Psoas muscle (tissue), 7 donors: ENCODE measurements at regions not wholly inside any gene's neighbourhood (a gene's known extent, or its start where the extent isn't known, plus 50 kb on each side); places are given as distances from the start of the nearest gene placed in this dataset.

ENCODE experiments used
- ATAC-seq, 4 donors: fragments of 200-7000 bp; cut with Tn5 transposase; one replicate each; pipeline ENCODE4 v1.9.1; 2020; ENCODE audit warnings: moderate library complexity in 3 of 4, mild to moderate bottlenecking in 2 of 4
- DNase-seq, 2 donors: peaks; one replicate each; pipeline ENCODE4 v3.0.0-alpha.2; 2020
- H3K27ac ChIP-seq: fragments of 200-600 bp; one replicate; pipeline ENCODE4 v1.8.0; 2022
- H3K27me3 ChIP-seq, 3 donors: fragments of 200-600 bp in 1 of 3; one replicate each; pipeline versions ENCODE4 v1.6.1 to v1.8.0; 2013 to 2022; ENCODE audit warnings: low read length in 2 of 3, mild to moderate bottlenecking in 2 of 3, moderate library complexity in 1 of 3; ENCODE audit not compliant: insufficient read depth in 3 of 3
- H3K36me3 ChIP-seq, 2 donors: fragments of 200-600 bp in 1 of 2; one replicate each; pipeline versions ENCODE4 v1.6.1 to v1.8.0; 2013 to 2022; ENCODE audit warnings: low read depth in 1 of 2, mild to moderate bottlenecking in 1 of 2, moderate library complexity in 1 of 2; ENCODE audit not compliant: insufficient read depth in 1 of 2
- H3K4me1 ChIP-seq: fragments of 200-600 bp; one replicate; pipeline ENCODE4 v1.8.0; 2022
- H3K4me3 ChIP-seq: fragments of 200-600 bp; one replicate; pipeline ENCODE4 v1.8.0; 2022; ENCODE audit warnings: mild to moderate bottlenecking
- H3K9me3 ChIP-seq: fragments of 200-600 bp; one replicate; pipeline ENCODE4 v1.8.0; 2022
- CTCF ChIP-seq: fragments of 200-600 bp; IDR thresholded peaks from one replicate; pipeline ENCODE4 v1.8.0; 2022; ENCODE audit warnings: antibody characterized with exemption
- WGBS, 3 donors: extraction: QIAGEN DNeasy Blood & Tissue Kit; methylation state at CpG; one replicate each; pipeline versions ENCODE4 v1.1.6 to v1.1.7; 2013; 5-methylcytosine and 5-hydroxymethylcytosine counted together
- intact Hi-C, 2 donors: fragments of 100-400 bp; cut with DNase I; formaldehyde crosslinking; loops; one replicate each; pipeline versions ENCODE4 v1.11.0 to v1.14.2; 2022
- donor health status: healthy with polysubstance abuse.
- donor health status: DM: no; HTN: no; CAD: no; lungs with moderate emphysema.
- donor health status: Bipolar disorder and iron deficiency.
- donor health status: healthy.
- donor health status: DM: yes; HTN: yes; CAD: no.
- donor health status: DM: no; HTN: no; CAD: no.
- donor health status: DM: yes; HTN: yes; CAD: no.

- no peak overlapping the region for H3K4me3 ChIP-seq
- ATAC-seq (no peak), DNase-seq (no peak)
- intact Hi-C loops, result no loop called here
- TF ChIP-seq CTCF, result no peak
- H3K36me3 ChIP-seq, result no peaks in the 10 kb centered on the region
- H3K27ac ChIP-seq, result no peak overlapping the region
- H3K9me3 ChIP-seq, result peaks cover 3% of the 10 kb centered on the region
- no peaks in the 10 kb centered on the region for H3K27me3 ChIP-seq
- WGBS, 3 donors, result 91 to 100% (median 98%) methylated on average over 1 of the region's 1 CpG
- H3K4me1 ChIP-seq, result no peaks in the 10 kb centered on the region
These were observed 650.0 kb upstream of the ZNF608 start for GRCh38 chr5:125396462-125396861.

- no peaks in the 10 kb centered on the region for H3K36me3 ChIP-seq
- 92 to 97% (median 96%) methylated on average over 2 of the region's 2 CpGs for WGBS, 3 donors
- ATAC-seq (no peak), DNase-seq (no peak)
- no peak overlapping the region for H3K4me3 ChIP-seq
- no peak overlapping the region for H3K27ac ChIP-seq
- H3K4me1 ChIP-seq, result no peaks in the 10 kb centered on the region
- intact Hi-C loops, result no loop called here
- peaks cover 3% of the 10 kb centered on the region for H3K9me3 ChIP-seq
- H3K27me3 ChIP-seq, result no peaks in the 10 kb centered on the region
- no peak for TF ChIP-seq CTCF
These were observed 652.0 kb upstream of the ZNF608 start for GRCh38 chr5:125398466-125398865.

GRCh38 chr5:125399885-125400284 is 653.4 kb upstream of the ZNF608 start:
- Histone ChIP-seq H3K4me3 (no peak overlapping the region), H3K27ac (no peak overlapping the region), H3K36me3 (no peaks in the 10 kb centered on the region), H3K27me3 (no peaks in the 10 kb centered on the region), H3K9me3 (peaks cover 3% of the 10 kb centered on the region), H3K4me1 (no peaks in the 10 kb centered on the region)
- DNase-seq (no peak), ATAC-seq (no peak)
- TF ChIP-seq CTCF, result no peak
- WGBS, 3 donors, result 93 to 96% (median 95%) methylated on average over 3 of the region's 3 CpGs
- intact Hi-C loops, result no loop called here

- 70 to 87% (median 84%) methylated on average over 5 of the region's 5 CpGs for WGBS, 3 donors
- no peaks in the 10 kb centered on the region for H3K27me3 ChIP-seq
- H3K4me3 ChIP-seq, result no peak overlapping the region
- no peak for TF ChIP-seq CTCF
- peaks cover 8% of the 10 kb centered on the region for H3K9me3 ChIP-seq
- ATAC-seq (no peak), DNase-seq (no peak)
- no peaks in the 10 kb centered on the region for H3K4me1 ChIP-seq
- no peaks in the 10 kb centered on the region for H3K36me3 ChIP-seq
- intact Hi-C loops, result no loop called here
- no peak overlapping the region for H3K27ac ChIP-seq
These were observed 655.5 kb upstream of the ZNF608 start for GRCh38 chr5:125401724-125402622.
